GM18511 (cell line): ENCODE measurements at regions not wholly inside any gene's neighbourhood (a gene's known extent, or its start where the extent isn't known, plus 50 kb on each side); places are given as distances from the start of the nearest gene placed in this dataset.
A peak's percentile ranks its signal among the peaks of the same experiment; 100 is the strongest.
"Not testable (repeated sequence)": the region's sequence is repeated elsewhere in the genome, so short reads cannot be mapped to it uniquely, and the experiment has no call there.

Experiments
- ATAC-seq: cut with Tn5 transposase; IDR thresholded peaks from one replicate; pipeline ENCODE4 v1.9.1; 2021; ENCODE audit warnings: mild to moderate bottlenecking, moderate library complexity; ENCODE audit not compliant: unreplicated experiment

DNA sequence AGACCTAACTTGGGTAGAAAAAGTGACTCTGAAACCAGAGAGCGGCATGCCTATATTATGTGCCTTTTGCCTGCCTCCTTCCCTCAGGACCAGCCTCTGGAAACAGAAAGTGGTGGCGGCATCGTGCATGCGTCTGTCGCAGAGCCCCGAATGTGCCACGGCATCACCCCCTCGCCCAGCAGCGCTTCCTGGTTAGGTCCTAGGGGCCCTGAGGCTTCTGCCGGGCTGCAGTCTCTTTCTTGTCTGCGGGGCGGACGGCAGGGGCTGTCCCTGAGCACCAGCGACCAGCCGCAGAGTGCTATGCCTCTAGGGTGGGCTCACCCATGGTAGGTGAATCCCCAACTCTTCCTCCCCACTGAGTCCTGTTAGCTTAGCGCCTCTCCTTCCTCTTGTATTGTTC is 68.7 kb downstream of the VSIG4 start:
- no peak for ATAC-seq

DNA sequence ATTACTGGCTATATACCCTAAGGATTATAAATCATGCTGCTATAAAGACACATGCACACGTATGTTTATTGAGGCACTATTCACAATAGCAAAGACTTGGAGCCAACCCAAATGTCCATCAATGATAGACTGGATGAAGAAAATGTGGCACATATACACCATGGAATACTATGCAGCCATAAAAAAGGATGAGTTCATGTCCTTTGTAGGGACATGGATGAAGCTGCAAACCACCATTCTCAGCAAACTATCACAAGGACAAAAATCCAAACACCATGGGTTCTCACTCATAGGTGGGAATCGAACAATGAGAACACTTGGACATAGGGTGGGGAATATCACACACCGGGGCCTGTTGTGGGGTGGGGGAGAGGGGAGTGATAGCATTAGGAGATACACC is 72.7 kb downstream of the VSIG4 start:
- not testable (repeated sequence) for ATAC-seq

- no peak for ATAC-seq
These were observed 78.2 kb downstream of the VSIG4 start for GRCh38 chrX:65961714-65962113.

GRCh38 chrX:65948103-65948502 is 91.8 kb downstream of the VSIG4 start:
- ATAC-seq, result no peak

- ATAC-seq, result no peak
These were observed 98.1 kb downstream of the VSIG4 start for GRCh38 chrX:65941775-65942174.

GRCh38 chrX:65933085-65933589 is 106.7 kb downstream of the VSIG4 start:
- ATAC-seq, result no peak

- ATAC-seq, result no peak
These were observed 107.5 kb downstream of the VSIG4 start for GRCh38 chrX:65932173-65933084.

DNA sequence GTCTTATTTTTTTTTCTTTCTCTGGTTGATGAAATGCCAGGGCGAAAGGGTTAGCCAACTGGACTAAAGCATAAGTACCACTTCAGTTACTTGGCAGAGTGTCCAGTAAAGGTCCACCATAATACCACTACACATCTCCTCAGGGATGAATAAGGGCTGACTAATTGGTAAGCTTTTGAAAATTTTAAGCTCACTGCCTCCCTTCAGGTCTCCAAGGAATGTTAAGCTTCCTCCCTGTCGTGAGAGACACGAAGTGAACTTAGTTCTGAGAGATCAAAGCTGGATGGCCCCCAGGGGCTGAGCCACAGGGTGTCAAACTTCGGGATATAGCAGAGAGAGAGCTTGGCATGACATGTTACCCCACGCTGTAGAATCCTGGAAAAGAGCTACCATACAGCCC is 111.4 kb downstream of the VSIG4 start:
- ATAC-seq, result no peak

DNA sequence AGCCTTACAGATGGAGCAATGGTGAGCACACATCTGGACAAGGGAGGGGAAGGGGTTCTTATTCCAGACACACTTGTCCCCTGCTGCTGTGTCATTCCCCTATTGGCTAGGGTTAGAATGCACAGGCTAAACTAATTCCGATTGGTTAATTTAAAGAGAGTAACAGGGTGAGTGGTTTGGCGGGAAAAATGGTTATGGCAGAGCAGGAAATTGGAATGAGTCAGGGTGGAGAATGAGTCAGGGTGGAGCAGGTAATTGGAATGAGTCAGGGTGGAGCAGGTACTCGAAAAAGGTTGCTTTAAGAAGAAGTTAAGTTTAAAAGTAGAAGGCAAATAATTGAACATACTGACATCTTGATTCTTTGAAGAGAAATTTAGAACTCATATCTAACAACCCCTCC is 112.5 kb downstream of the VSIG4 start:
- not testable (repeated sequence) for ATAC-seq

DNA sequence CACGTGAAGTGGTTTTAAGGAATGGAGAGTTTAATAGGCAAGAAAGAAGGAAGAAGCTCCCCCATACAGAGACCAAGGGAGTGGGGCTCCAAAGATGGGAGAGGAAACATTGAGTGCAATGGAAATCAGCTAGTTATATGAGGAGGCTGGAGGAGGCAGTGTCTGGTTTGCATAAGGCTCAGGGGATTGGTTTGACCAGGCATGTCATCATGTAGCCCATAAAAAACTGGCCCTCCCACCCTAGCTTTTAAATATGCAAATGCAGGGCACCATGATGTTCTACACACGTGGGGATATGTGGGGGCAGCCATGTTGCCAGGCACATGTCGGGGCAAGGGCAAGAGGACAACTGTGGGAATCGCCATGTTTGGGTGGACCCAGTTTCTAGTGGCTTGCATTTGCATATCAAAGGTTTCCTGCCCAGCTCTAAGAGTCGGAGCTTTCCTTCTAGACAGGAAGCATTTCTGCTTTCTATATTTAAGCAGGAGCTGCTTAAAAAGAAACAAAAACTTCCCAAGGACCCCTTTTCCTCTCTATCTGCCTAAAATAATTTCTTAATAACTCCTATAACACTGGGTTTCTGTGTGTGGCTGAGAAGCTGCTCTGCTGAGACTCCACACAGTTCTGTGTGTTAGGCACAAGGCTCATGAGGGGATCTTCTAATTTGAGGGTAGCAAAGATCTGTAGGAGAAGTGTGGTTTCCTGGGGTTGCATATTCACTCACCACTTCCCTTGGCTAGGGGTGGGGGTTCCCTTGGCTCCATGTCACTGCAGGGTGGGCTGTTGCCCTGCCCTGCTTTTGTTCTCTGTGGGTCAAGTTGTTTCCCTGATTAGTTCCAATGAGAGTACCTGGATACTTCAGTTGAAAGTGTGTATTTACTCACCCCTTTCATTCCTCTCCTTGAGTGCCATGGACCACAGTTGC is 113.5 kb downstream of the VSIG4 start:
- peak; percentile 78 for ATAC-seq

- ATAC-seq, result no peak
These were observed 114.3 kb downstream of the VSIG4 start for GRCh38 chrX:65925592-65925991.

- ATAC-seq, result no peak
These were observed 114.9 kb downstream of the VSIG4 start for GRCh38 chrX:65925005-65925404.

GRCh38 chrX:65921363-65921762 is 118.5 kb downstream of the VSIG4 start:
- ATAC-seq, result no peak

GRCh38 chrX:65920620-65921019 is 119.3 kb downstream of the VSIG4 start:
- no peak for ATAC-seq

DNA sequence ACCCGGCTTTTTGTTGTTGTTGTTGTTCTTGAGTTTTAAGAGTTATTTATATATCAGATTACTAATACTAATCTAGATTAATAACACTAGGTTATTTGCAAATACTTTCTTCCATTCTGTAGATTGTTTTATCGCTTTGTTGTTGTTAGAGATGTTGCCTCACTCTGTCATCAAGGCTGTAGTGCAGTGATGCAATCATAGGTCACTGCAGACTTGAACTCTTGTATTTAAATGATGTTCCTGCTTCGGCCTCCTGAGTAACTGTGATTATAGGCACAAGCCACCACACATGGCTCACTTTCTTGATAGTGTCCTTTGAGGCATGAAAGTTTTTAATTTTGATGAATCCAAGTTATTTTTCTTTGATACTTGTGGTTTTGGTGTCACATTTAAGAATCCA is 129.0 kb downstream of the VSIG4 start:
- no peak for ATAC-seq

GRCh38 chrX:65903750-65904149 is 136.1 kb downstream of the VSIG4 start:
- no peak for ATAC-seq

DNA sequence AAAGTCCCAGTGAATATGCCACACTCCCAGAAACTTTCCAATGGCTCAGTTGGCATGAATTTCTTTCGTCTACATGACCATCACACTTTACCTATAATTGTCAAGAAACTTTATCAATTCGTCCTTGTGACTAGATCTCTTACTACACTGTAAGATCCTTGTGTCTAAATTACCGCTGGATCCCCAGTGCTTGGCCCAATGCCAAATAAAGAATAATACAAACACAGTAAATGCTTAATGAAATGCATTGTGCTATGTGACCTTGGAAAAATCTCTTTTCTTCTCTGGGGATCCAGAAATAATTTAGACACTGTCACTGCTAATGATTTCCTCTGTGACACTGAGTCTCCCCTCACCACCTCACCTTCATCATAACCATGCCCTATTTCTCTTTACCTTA is 137.9 kb downstream of the VSIG4 start:
- no peak for ATAC-seq

DNA sequence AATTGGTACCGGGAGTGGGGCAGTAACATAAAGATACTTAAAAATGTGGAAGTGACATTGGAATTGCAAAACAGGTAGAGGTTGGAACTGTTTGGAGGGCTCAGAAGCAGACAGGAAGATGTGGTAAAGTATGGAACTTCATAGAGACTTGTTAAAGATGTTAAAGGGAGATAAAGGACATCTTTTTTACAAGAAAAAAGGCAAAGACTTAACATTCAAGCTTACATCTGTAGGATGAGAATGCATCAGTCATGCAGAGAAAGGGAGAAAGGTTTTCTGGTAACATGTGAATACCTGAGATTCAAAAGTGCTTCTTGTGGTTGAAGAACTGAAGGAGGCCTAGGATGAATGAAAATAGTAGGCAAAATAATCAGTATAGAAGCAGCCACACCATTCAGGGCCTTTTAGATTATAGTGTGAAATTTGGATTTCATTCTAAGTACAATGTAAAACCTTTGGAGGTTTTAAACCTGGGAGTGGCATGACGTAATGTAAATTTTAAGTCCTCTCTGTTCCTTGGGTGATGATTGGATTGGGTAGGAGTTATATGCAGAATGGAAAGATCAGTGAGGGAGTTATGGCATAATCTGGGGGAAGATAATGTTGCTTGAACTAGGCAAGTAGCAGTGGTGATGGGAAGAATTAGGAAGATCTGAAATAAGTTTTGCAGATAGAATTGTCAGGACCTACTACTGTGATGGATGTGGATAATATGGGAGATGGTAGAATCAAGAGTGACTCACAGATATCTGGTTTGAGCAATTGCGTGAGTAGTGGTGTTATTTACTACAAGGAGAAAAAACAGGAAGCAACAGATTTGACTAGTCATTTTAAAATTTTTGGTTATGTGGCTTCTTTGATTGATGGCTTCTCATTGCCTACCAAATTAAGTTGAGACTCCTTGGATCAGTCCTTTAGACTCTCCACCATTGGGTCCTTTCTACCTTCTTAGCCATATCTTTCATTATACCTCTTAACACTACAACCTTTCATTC is 138.7 kb downstream of the VSIG4 start:
- no peak for ATAC-seq

- no peak for ATAC-seq
These were observed 145.7 kb downstream of the VSIG4 start for GRCh38 chrX:65894133-65894532.

GRCh38 chrX:65891817-65892216 is 148.1 kb downstream of the VSIG4 start:
- not testable (repeated sequence) for ATAC-seq
